Transverse colon (tissue), 3 donors: ENCODE measurements at regions not wholly inside any gene's neighbourhood (a gene's known extent, or its start where the extent isn't known, plus 50 kb on each side); places are given as distances from the start of the nearest gene placed in this dataset.

Experiments used
- POLR2A ChIP-seq: fragments of 450-650 bp; IDR thresholded peaks from one replicate; pipeline ENCODE4 v1.6.1; 2016; ENCODE audit warnings: antibody characterized with exemption, mild to moderate bottlenecking, moderate library complexity
- TF ChIP-seq, protein P1 (sequence below), 5 experiments: fragments of 200-600 bp in 3 of 5; fragments of 450-650 bp in 2 of 5; sonication (generic) in 3 of 5; IDR thresholded peaks; 1 replicate in 2 of 5; 2 replicates in 3 of 5; pipeline ENCODE4 v1.5.1; 2016 to 2017; ENCODE audit warnings: antibody characterized with exemption in 5 of 5, inconsistent platforms in 3 of 5, mild to moderate bottlenecking in 2 of 5, moderate library complexity in 1 of 5

- no peak for TF ChIP-seq POLR2A
- TF ChIP-seq, protein P1, sequence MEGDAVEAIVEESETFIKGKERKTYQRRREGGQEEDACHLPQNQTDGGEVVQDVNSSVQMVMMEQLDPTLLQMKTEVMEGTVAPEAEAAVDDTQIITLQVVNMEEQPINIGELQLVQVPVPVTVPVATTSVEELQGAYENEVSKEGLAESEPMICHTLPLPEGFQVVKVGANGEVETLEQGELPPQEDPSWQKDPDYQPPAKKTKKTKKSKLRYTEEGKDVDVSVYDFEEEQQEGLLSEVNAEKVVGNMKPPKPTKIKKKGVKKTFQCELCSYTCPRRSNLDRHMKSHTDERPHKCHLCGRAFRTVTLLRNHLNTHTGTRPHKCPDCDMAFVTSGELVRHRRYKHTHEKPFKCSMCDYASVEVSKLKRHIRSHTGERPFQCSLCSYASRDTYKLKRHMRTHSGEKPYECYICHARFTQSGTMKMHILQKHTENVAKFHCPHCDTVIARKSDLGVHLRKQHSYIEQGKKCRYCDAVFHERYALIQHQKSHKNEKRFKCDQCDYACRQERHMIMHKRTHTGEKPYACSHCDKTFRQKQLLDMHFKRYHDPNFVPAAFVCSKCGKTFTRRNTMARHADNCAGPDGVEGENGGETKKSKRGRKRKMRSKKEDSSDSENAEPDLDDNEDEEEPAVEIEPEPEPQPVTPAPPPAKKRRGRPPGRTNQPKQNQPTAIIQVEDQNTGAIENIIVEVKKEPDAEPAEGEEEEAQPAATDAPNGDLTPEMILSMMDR (IDR thresholded peaks at IDR 0.05): no peak
Observed at GRCh38 chr3:178434206-178434805, 101.9 kb upstream of the KCNMB2 start.
